GM12865 (cell line): ENCODE measurements at regions not wholly inside any gene's neighbourhood (a gene's known extent, or its start where the extent isn't known, plus 50 kb on each side); places are given as distances from the start of the nearest gene placed in this dataset.

Experiments
- DNase-seq: peaks from one replicate; pipeline ENCODE4 v3.0.0; 2010; ENCODE audit warnings: low read depth
- H3K4me3 ChIP-seq: 2 replicates; pipeline ENCODE4 v1.5.1; 2011; ENCODE audit warnings: mild to moderate bottlenecking, low read depth, low read length, control low read depth
- CTCF ChIP-seq: IDR thresholded peaks from 2 replicates; pipeline ENCODE4 v1.5.1; 2011; ENCODE audit warnings: low read length, control low read depth, low read depth, inconsistent platforms; ENCODE audit not compliant: insufficient read depth; ENCODE audit errors: missing control alignments

- no peak for TF ChIP-seq CTCF
- no peak for DNase-seq
- no peak overlapping the region for H3K4me3 ChIP-seq
Observed at GRCh38 chr2:78056976-78057375, 534.8 kb upstream of the LRRTM4 start.

- no peak overlapping the region for H3K4me3 ChIP-seq
- DNase-seq, result no peak
- no peak for TF ChIP-seq CTCF
Observed at GRCh38 chr2:78061301-78061700, 539.1 kb upstream of the LRRTM4 start.

GRCh38 chr2:78061732-78062131, 539.6 kb upstream of the LRRTM4 start:
- TF ChIP-seq CTCF, result no peak
- no peak for DNase-seq
- H3K4me3 ChIP-seq, result no peak overlapping the region

- no peak for TF ChIP-seq CTCF
- DNase-seq, result no peak
- no peak overlapping the region for H3K4me3 ChIP-seq
Observed at GRCh38 chr2:78063246-78064020, 541.3 kb upstream of the LRRTM4 start.

- DNase-seq, result no peak
- H3K4me3 ChIP-seq, result no peak overlapping the region
- TF ChIP-seq CTCF, result no peak
Observed at GRCh38 chr2:78065366-78065765, 543.2 kb upstream of the LRRTM4 start.

- no peak for TF ChIP-seq CTCF
- DNase-seq, result no peak
- no peak overlapping the region for H3K4me3 ChIP-seq
Observed at GRCh38 chr2:78068808-78069207, 546.6 kb upstream of the LRRTM4 start.

- H3K4me3 ChIP-seq, result no peak overlapping the region
- DNase-seq, result no peak
- no peak for TF ChIP-seq CTCF
Observed at GRCh38 chr2:78070693-78071092, 548.5 kb upstream of the LRRTM4 start.
